Progenitor cell of endocrine pancreas (in vitro differentiated cells): ENCODE measurements at regions not wholly inside any gene's neighbourhood (a gene's known extent, or its start where the extent isn't known, plus 50 kb on each side); places are given as distances from the start of the nearest gene placed in this dataset.
A peak's percentile ranks its signal among the peaks of the same experiment; 100 is the strongest.

Source experiments
- DNase-seq: peaks from one replicate; pipeline ENCODE4 v3.0.0; 2021; ENCODE audit warnings: low spot score; ENCODE audit not compliant: unreplicated experiment
- H3K27ac Mint-ChIP-seq: 2 replicates; pipeline ENCODE4 v1.8.0; 2021; ENCODE audit warnings: mild to moderate bottlenecking, moderate library complexity, mixed read lengths
- H3K27me3 Mint-ChIP-seq: 2 replicates; pipeline ENCODE4 v1.8.0; 2021; ENCODE audit warnings: mixed read lengths
- H3K36me3 Mint-ChIP-seq: 2 replicates; pipeline ENCODE4 v1.8.0; 2022; ENCODE audit warnings: mixed read lengths; ENCODE audit not compliant: insufficient read depth
- H3K4me1 Mint-ChIP-seq: 2 replicates; pipeline ENCODE4 v1.8.0; 2021; ENCODE audit warnings: low read depth, mixed read lengths
- H3K4me3 Mint-ChIP-seq: 2 replicates; pipeline ENCODE4 v1.8.0; 2021; ENCODE audit warnings: low read depth, mild to moderate bottlenecking, moderate library complexity, mixed read lengths
- H3K9me3 Mint-ChIP-seq: 2 replicates; pipeline ENCODE4 v1.8.0; 2021; ENCODE audit warnings: low read depth, mixed read lengths
- TF ChIP-seq, protein P1 (sequence below): fragments of 200-600 bp; sonication (generic); IDR thresholded peaks from one replicate; pipeline ENCODE4 v1.5.0; 2021; ENCODE audit warnings: antibody characterized with exemption, mild to moderate bottlenecking; ENCODE audit not compliant: unreplicated experiment

DNA sequence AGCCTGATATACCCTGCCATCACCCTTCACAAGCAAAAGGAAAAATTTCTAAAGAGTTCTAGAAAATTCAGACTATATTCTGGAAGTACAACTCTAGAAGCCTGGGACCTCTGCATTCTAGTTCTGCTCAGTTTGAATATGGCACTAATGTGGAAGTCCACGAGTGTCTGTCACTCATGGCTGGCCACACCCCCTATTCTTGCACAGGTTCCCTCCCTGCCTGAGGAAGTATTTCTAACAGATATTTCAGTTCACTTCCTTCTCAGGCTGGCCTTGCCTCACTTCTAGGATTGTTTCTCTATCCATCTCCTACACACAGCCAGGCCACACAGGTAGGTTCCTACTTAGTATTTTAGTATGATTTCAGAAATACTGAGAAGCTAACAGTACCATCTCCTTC is 67.4 kb downstream of the PHLDA1 start:
- H3K4me1 Mint-ChIP-seq = peaks cover 14% of the 10 kb centered on the region
- no peak overlapping the region for H3K27ac Mint-ChIP-seq

DNA sequence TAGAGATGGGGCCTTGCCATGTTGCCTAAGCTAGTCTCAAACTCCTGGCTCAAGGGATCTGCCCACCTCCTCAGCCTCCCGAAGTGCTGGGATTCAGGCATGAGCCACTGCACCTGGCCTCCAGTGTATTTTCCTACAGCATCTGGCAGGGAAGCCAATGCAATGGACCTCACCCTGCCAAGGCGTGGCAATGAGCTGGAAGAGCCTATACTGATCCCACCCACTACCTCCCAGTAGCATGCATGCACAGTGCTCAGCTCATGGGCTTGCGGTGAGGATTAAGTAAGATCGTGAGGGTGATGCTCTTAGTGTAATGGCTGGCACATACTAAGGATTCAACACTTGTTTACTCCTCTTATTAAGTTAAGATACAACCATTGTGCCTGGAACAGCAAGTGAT is 69.7 kb downstream of the PHLDA1 start:
- Mint-ChIP-seq H3K36me3 (no peaks in the 10 kb centered on the region), H3K27me3 (no peaks in the 10 kb centered on the region), H3K27ac (no peak overlapping the region), H3K9me3 (no peaks in the 10 kb centered on the region), H3K4me1 (peaks cover 23% of the 10 kb centered on the region), H3K4me3 (no peak overlapping the region)
- DNase-seq = no peak
- TF ChIP-seq, protein P1, sequence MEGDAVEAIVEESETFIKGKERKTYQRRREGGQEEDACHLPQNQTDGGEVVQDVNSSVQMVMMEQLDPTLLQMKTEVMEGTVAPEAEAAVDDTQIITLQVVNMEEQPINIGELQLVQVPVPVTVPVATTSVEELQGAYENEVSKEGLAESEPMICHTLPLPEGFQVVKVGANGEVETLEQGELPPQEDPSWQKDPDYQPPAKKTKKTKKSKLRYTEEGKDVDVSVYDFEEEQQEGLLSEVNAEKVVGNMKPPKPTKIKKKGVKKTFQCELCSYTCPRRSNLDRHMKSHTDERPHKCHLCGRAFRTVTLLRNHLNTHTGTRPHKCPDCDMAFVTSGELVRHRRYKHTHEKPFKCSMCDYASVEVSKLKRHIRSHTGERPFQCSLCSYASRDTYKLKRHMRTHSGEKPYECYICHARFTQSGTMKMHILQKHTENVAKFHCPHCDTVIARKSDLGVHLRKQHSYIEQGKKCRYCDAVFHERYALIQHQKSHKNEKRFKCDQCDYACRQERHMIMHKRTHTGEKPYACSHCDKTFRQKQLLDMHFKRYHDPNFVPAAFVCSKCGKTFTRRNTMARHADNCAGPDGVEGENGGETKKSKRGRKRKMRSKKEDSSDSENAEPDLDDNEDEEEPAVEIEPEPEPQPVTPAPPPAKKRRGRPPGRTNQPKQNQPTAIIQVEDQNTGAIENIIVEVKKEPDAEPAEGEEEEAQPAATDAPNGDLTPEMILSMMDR = no peak

More for the DNA sequence above, 67.4 kb downstream of the PHLDA1 start:
- Mint-ChIP-seq H3K4me3 (no peak overlapping the region), H3K27me3 (no peaks in the 10 kb centered on the region), H3K36me3 (no peaks in the 10 kb centered on the region), H3K9me3 (no peaks in the 10 kb centered on the region)
- TF ChIP-seq, protein P1 = no peak
- DNase-seq = no peak

DNA sequence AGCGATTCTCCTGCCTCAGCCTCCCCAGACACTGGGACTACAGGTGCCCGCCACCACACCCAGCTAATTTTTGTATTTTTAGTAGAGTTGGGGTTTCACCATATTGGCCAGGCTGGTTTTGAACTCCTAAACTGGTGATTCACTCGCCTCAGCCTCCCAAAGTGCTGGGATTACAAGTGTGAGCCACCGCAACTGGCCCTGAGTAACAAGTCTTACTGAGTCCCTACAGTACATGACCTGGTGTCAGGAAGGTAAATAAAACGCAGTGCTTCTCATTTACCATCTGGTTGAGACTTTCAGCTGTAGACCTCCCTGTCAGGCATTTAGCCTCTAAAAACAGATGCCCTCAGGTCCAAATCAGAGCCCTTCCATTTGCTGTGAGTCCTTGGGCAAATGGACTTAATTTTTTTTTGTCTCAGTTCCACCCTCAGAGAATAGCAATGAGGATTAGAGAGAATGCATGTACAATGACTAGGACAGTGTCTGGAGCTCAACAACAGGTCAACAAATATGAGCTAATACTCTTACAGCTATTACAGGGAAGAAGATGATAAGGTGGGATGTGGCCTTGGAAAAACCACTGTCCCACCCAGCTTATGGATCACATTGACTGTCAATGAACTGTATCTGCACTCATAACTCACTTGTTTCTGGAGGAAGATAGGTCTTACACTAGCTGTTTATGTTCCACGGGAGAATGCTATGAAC is 70.5 kb downstream of the PHLDA1 start:
- Mint-ChIP-seq H3K9me3 (no peaks in the 10 kb centered on the region), H3K4me1 (peaks cover 23% of the 10 kb centered on the region), H3K4me3 (no peak overlapping the region), H3K27ac (no peak overlapping the region), H3K36me3 (no peaks in the 10 kb centered on the region), H3K27me3 (no peaks in the 10 kb centered on the region)
- DNase-seq = no peak
- TF ChIP-seq, protein P1 = no peak

DNA sequence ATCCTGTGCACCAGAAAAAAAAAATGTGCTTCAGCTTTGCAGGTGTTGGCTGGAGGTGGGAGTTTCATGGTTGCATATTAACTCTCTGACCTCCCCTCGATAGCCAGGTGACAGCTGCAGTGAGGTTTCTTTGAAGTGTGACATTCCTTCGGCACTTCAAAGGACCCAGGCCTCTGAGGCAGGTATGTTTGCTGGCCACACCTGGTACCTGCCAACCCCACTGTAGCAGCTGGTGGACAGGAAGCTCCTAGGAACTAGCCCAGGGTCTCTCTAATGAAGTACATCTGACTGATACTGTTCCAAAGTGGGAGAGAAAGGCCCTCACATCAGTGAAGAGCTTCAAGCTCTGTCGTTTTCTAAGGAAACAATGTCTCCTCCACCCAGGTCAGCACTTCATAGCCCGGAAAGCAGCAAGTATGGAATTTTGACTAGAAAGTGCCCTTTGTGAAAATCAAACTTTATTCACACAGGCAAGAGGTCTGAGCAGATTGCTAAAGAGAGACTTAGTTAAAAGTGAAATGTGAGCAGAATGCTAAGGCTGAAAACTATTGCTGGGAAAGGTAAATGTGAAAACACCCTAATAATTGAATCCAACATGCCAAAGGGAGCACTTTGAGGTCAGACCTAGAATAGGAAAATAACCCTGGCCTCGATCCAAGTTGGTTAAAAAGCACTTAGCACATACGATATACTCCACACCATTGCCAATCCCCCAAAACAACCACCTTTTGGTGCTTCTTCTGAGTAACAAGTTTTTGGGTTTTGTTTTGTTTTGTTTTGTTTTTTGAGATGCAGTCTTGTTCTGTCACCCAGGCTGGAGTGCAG is 71.3 kb downstream of the PHLDA1 start:
- peak overlapping the region; percentile 85 for H3K27ac Mint-ChIP-seq
- no peaks in the 10 kb centered on the region for H3K9me3 Mint-ChIP-seq
- no peaks in the 10 kb centered on the region for H3K27me3 Mint-ChIP-seq
- no peaks in the 10 kb centered on the region for H3K36me3 Mint-ChIP-seq
- H3K4me3 Mint-ChIP-seq = no peak overlapping the region
- peak; percentile 51 for DNase-seq
- TF ChIP-seq, protein P1 = no peak
- peaks cover 26% of the 10 kb centered on the region for H3K4me1 Mint-ChIP-seq

DNA sequence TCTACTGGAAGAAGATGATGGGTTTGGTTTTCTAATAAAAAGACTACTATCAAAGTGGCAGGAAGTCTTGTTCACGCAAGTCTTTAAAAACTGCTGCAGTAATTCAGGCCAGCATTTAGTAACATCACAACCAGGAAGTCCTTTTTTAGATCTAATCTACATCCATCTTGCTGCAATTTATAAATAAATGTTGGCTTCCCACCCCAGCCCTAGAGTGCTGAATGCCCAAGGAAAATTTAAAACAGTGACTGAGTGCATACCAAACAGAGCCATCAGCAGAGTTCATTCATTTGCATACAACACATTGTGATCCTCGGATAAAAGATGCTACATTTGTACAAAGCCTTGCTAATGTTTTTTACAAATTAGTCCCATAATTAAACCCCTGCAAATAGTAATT is 72.1 kb downstream of the PHLDA1 start:
- H3K9me3 Mint-ChIP-seq = no peaks in the 10 kb centered on the region
- peaks cover 29% of the 10 kb centered on the region for H3K4me1 Mint-ChIP-seq
- DNase-seq = no peak
- H3K27me3 Mint-ChIP-seq = no peaks in the 10 kb centered on the region
- H3K36me3 Mint-ChIP-seq = no peaks in the 10 kb centered on the region
- H3K27ac Mint-ChIP-seq = peak overlapping the region; percentile 85
- TF ChIP-seq, protein P1 = no peak
- no peak overlapping the region for H3K4me3 Mint-ChIP-seq
